ENCODE measurements at regions not wholly inside any gene's neighbourhood (a gene's known extent, or its start where the extent isn't known, plus 50 kb on each side); places are given as distances from the start of the nearest gene placed in this dataset.

GRCh38 chr2:173720306-173720705, 244.9 kb downstream of the SP3 start:
- TF ChIP-seq POLR2A (IDR thresholded peaks at IDR 0.05) (no peak), CTCF (IDR thresholded peaks at IDR 0.05) (no peak), EP300 (IDR thresholded peaks at IDR 0.05) (no peak)

Measured in ovary (tissue), 3 donors.